MCF 10A (cell line): ENCODE measurements at regions not wholly inside any gene's neighbourhood (a gene's known extent, or its start where the extent isn't known, plus 50 kb on each side); places are given as distances from the start of the nearest gene placed in this dataset.
"Not testable (repeated sequence)": the region's sequence is repeated elsewhere in the genome, so short reads cannot be mapped to it uniquely, and the experiment has no call there.

ENCODE experiments used
- BruUV-seq: library from RNA; stranded (reverse); fragments of 400-500 nt; replicated peaks from 2 replicates; lab custom pipeline; 2021; lab: Mats Ljungman, UMichigan
- CTCF ChIA-PET: fragments of 300-600 bp; sonication (Branson Sonifier 250); formaldehyde crosslinking; extraction: SDS; loops from one replicate; lab custom pipeline; 2021; ENCODE audit warnings: antibody characterized with exemption, inconsistent platforms; lab: Yijun Ruan, JAX
- POLR2A ChIA-PET: fragments of 300-600, 350-650 bp; sonication (Branson Sonifier 250); formaldehyde crosslinking; extraction: SDS; loops from one replicate; lab custom pipeline; 2020; ENCODE audit warnings: antibody characterized with exemption, inconsistent platforms; lab: Yijun Ruan, JAX
- DNase-seq: peaks from one replicate; pipeline ENCODE4 v3.0.0-alpha.2; 2018; ENCODE audit not compliant: unreplicated experiment
- H3K27ac Mint-ChIP-seq: one replicate; pipeline ENCODE4 v1.8.0; 2022; ENCODE audit warnings: mild to moderate bottlenecking, low read depth, mixed read lengths; ENCODE audit not compliant: unreplicated experiment
- H3K27me3 Mint-ChIP-seq: one replicate; pipeline ENCODE4 v1.8.0; 2022; ENCODE audit warnings: mixed read lengths; ENCODE audit not compliant: insufficient read depth, unreplicated experiment
- H3K36me3 Mint-ChIP-seq: one replicate; pipeline ENCODE4 v1.8.0; 2022; ENCODE audit warnings: mild to moderate bottlenecking, moderate library complexity, mixed read lengths; ENCODE audit not compliant: insufficient read depth, unreplicated experiment
- H3K4me1 Mint-ChIP-seq: one replicate; pipeline ENCODE4 v1.8.0; 2022; ENCODE audit warnings: mixed read lengths; ENCODE audit not compliant: insufficient read depth, unreplicated experiment
- H3K4me3 Mint-ChIP-seq: one replicate; pipeline ENCODE4 v1.8.0; 2022; ENCODE audit warnings: mild to moderate bottlenecking, moderate library complexity, mixed read lengths; ENCODE audit not compliant: unreplicated experiment
- H3K9me3 Mint-ChIP-seq: one replicate; pipeline ENCODE4 v1.8.0; 2022; ENCODE audit warnings: mixed read lengths; ENCODE audit not compliant: unreplicated experiment
- intact Hi-C: fragments of 100-400 bp; cut with micrococcal nuclease; formaldehyde crosslinking; loops from 2 replicates; pipeline ENCODE4 v1.14.1; 2022
- TF ChIP-seq, protein P1 (sequence below): fragments of 200-600 bp; IDR thresholded peaks from one replicate; pipeline ENCODE4 v1.8.0; 2022; ENCODE audit warnings: antibody characterized with exemption, mild to moderate bottlenecking; ENCODE audit not compliant: unreplicated experiment

DNA sequence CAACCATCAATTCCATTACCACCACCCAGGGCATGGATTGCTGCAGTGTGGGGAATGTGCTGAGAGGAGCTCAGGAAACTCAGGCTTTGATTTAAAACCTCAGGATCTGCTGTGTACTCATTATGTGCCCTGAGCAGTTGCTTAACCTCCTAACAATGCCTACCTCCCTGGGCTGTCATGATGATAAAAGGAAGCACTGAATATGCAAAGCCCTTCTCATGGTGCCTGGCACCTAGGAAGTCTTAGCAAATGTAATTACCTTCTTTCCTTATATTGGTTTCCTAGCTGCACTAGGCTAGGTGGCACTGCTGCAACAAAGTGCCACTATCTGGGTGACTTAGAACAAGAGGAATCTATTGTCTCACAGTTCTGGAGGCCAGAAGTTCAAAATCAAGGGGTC is 62.2 kb downstream of the KCTD12 start:
- TF ChIP-seq, protein P1, sequence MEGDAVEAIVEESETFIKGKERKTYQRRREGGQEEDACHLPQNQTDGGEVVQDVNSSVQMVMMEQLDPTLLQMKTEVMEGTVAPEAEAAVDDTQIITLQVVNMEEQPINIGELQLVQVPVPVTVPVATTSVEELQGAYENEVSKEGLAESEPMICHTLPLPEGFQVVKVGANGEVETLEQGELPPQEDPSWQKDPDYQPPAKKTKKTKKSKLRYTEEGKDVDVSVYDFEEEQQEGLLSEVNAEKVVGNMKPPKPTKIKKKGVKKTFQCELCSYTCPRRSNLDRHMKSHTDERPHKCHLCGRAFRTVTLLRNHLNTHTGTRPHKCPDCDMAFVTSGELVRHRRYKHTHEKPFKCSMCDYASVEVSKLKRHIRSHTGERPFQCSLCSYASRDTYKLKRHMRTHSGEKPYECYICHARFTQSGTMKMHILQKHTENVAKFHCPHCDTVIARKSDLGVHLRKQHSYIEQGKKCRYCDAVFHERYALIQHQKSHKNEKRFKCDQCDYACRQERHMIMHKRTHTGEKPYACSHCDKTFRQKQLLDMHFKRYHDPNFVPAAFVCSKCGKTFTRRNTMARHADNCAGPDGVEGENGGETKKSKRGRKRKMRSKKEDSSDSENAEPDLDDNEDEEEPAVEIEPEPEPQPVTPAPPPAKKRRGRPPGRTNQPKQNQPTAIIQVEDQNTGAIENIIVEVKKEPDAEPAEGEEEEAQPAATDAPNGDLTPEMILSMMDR: no peak
- DNase-seq: no peak
- intact Hi-C loops: loop anchor here (2.0 to 10.0 kb wide), 2 partner anchors 157 to 949 kb away; no protein-coding TSS in a partner anchor
- H3K9me3 Mint-ChIP-seq: no peaks in the 10 kb centered on the region
- H3K27ac Mint-ChIP-seq: no peak overlapping the region
- BruUV-seq: no TSS peak
- H3K4me3 Mint-ChIP-seq: no peak overlapping the region
- no peaks in the 10 kb centered on the region for H3K36me3 Mint-ChIP-seq
- ChIA-PET CTCF (interaction anchor here (1.0 to 2.9 kb wide), 5 partner anchors 9 to 178 kb away, joined by 4 to 22 read pairs (median 8); no protein-coding TSS in a partner anchor), POLR2A (interaction anchor here (1.0 kb wide), 1 partner anchor 61 kb away, joined by 4 read pairs; no protein-coding TSS in a partner anchor)
- H3K4me1 Mint-ChIP-seq: peaks cover 2% of the 10 kb centered on the region
- H3K27me3 Mint-ChIP-seq: peaks cover under 1% of the 10 kb centered on the region

DNA sequence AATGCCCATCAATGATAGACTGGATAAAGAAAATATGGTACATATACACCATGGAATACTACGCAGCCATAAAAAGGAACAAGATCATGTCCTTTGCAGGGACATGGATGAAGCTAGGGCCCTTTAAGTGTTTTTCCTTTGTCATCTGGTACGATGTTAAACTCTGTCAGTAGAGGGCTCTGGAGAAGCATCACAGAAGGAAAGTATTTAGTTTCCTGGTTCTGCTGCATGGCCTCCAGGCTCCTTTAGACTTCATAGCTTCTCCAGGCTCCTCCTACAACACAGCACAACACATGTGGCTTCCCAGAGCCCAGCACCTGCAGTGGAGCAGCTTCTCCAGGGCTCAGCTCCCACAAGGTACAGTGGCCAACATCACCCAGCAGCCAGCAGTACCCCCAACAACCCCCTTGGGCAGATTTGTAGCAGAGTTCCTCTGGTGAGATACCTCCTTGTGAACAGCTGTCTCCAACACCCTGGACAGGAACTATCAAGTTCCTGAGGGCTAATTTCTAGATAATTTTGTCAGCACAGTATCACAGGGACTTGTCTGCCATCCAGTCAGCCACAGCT is 63.4 kb downstream of the KCTD12 start:
- TF ChIP-seq, protein P1: peak; percentile 37
- Mint-ChIP-seq H3K9me3 (no peaks in the 10 kb centered on the region), H3K4me1 (no peaks in the 10 kb centered on the region), H3K27me3 (peaks cover 12% of the 10 kb centered on the region), H3K36me3 (no peaks in the 10 kb centered on the region), H3K27ac (no peak overlapping the region), H3K4me3 (no peak overlapping the region)
- no TSS peak for BruUV-seq
- ChIA-PET CTCF (interaction anchor here (0.6 to 3.2 kb wide), 26 partner anchors 9 to 947 kb away, joined by 3 to 48 read pairs (median 4); partner anchors contain the start of gene KCTD12), POLR2A (interaction anchor here (0.6 to 1.5 kb wide), 6 partner anchors 30 to 1147 kb away, joined by 3 to 12 read pairs (median 4); no protein-coding TSS in a partner anchor)
- DNase-seq: peak; percentile 51
- intact Hi-C loops: loop anchor here (1.0 to 10.0 kb wide), 4 partner anchors 63 to 948 kb away; no protein-coding TSS in a partner anchor

GRCh38 chr13:76821222-76821621 is 65.0 kb downstream of the KCTD12 start:
- H3K36me3 Mint-ChIP-seq, BruUV-seq, POLR2A ChIA-PET, DNase-seq, H3K9me3 Mint-ChIP-seq, H3K4me1 Mint-ChIP-seq, H3K4me3 Mint-ChIP-seq, H3K27ac Mint-ChIP-seq: not testable (repeated sequence)
- peaks cover 14% of the 10 kb centered on the region for H3K27me3 Mint-ChIP-seq
- CTCF ChIA-PET: interaction anchor here (0.6 to 3.2 kb wide), 3 partner anchors 13 to 1098 kb away, joined by 3 to 48 read pairs (median 3); partner anchors contain the start of gene KCTD12
- intact Hi-C loops: loop anchor here (10.0 kb wide), 1 partner anchor 946 kb away; no protein-coding TSS in a partner anchor

- intact Hi-C loops: loop anchor here (10.0 kb wide), 1 partner anchor 946 kb away; no protein-coding TSS in a partner anchor
These were observed 65.4 kb downstream of the KCTD12 start for GRCh38 chr13:76820759-76821158.

More at GRCh38 chr13:76820759-76821158, 65.4 kb downstream of the KCTD12 start:
- BruUV-seq: no TSS peak
- TF ChIP-seq, protein P1: no peak
- Mint-ChIP-seq H3K36me3 (no peaks in the 10 kb centered on the region), H3K9me3 (no peaks in the 10 kb centered on the region), H3K4me1 (no peaks in the 10 kb centered on the region), H3K27ac (no peak overlapping the region), H3K4me3 (no peak overlapping the region), H3K27me3 (peaks cover 14% of the 10 kb centered on the region)
- no peak for DNase-seq
- CTCF ChIA-PET: interaction anchor here (0.6 to 3.2 kb wide), 2 partner anchors 64 to 1098 kb away, joined by 3 to 48 read pairs; partner anchors contain the start of gene KCTD12
- POLR2A ChIA-PET: no interaction called here
